IMR-90 (cell line): ENCODE measurements at regions not wholly inside any gene's neighbourhood (a gene's known extent, or its start where the extent isn't known, plus 50 kb on each side); places are given as distances from the start of the nearest gene placed in this dataset.
"Not testable (repeated sequence)": the region's sequence is repeated elsewhere in the genome, so short reads cannot be mapped to it uniquely, and the experiment has no call there.

Experiments used
- BHLHE40 ChIP-seq: fragments of 150-350 bp; IDR thresholded peaks from 2 replicates; pipeline ENCODE4 v1.6.1; 2016; ENCODE audit warnings: mild to moderate bottlenecking, low read depth, low read length
- CHD1 ChIP-seq: IDR thresholded peaks from 2 replicates; pipeline ENCODE4 v1.6.1; 2012; ENCODE audit warnings: low read depth, low read length, improper control_type of control experiment
- MAFK ChIP-seq: IDR thresholded peaks from 2 replicates; pipeline ENCODE4 v1.6.1; 2012; ENCODE audit warnings: low read depth, low read length, improper control_type of control experiment
- MXI1 ChIP-seq: IDR thresholded peaks from 2 replicates; pipeline ENCODE4 v1.6.1; 2012; ENCODE audit warnings: low read depth, mild to moderate bottlenecking, low read length, moderate library complexity, borderline replicate concordance
- POLR2A ChIP-seq: IDR thresholded peaks from 2 replicates; pipeline ENCODE4 v1.6.1; 2012; ENCODE audit warnings: mild to moderate bottlenecking, low read depth, low read length
- RFX5 ChIP-seq: IDR thresholded peaks from 2 replicates; pipeline ENCODE4 v1.8.0; 2012; ENCODE audit warnings: low read depth, mild to moderate bottlenecking, low read length, moderate library complexity
- TF ChIP-seq, protein P1 (sequence below): conservative IDR thresholded peaks from 2 replicates; pipeline ENCODE4 v1.5.1; 2012; ENCODE audit warnings: mild to moderate bottlenecking, low read depth, low read length, improper control_type of control experiment
- TF ChIP-seq, protein P2 (sequence below): fragments of 150-350 bp; IDR thresholded peaks from 2 replicates; pipeline ENCODE4 v1.6.1; 2017; ENCODE audit warnings: mild to moderate bottlenecking, antibody characterized with exemption, low read length, low read depth

DNA sequence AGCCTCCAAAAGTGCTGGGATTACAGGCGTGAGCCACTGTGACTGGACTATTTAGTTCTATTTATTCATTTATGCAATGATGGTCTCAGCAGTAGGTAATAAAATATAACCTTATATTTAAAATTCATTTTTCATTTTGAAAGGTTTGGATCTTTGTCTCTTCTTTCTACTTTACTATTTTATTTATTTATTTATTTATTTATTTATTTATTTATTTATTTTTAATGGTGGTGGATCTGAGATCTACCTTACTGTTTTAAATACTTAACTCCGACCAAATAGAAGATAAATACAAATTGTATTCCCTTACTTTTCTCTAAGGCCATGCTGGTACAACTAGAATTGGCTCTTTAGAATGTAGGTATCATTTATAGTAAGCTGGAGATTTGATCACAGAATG, 159.9 kb upstream of the NBPF19 start:
- TF ChIP-seq, protein P1, sequence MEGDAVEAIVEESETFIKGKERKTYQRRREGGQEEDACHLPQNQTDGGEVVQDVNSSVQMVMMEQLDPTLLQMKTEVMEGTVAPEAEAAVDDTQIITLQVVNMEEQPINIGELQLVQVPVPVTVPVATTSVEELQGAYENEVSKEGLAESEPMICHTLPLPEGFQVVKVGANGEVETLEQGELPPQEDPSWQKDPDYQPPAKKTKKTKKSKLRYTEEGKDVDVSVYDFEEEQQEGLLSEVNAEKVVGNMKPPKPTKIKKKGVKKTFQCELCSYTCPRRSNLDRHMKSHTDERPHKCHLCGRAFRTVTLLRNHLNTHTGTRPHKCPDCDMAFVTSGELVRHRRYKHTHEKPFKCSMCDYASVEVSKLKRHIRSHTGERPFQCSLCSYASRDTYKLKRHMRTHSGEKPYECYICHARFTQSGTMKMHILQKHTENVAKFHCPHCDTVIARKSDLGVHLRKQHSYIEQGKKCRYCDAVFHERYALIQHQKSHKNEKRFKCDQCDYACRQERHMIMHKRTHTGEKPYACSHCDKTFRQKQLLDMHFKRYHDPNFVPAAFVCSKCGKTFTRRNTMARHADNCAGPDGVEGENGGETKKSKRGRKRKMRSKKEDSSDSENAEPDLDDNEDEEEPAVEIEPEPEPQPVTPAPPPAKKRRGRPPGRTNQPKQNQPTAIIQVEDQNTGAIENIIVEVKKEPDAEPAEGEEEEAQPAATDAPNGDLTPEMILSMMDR, result not testable (repeated sequence)
- not testable (repeated sequence) for TF ChIP-seq POLR2A, MXI1, RFX5, BHLHE40, CHD1, MAFK
- TF ChIP-seq, protein P2, sequence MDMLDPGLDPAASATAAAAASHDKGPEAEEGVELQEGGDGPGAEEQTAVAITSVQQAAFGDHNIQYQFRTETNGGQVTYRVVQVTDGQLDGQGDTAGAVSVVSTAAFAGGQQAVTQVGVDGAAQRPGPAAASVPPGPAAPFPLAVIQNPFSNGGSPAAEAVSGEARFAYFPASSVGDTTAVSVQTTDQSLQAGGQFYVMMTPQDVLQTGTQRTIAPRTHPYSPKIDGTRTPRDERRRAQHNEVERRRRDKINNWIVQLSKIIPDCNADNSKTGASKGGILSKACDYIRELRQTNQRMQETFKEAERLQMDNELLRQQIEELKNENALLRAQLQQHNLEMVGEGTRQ, result not testable (repeated sequence)
